22Rv1 (cell line): ENCODE measurements at regions not wholly inside any gene's neighbourhood (a gene's known extent, or its start where the extent isn't known, plus 50 kb on each side); places are given as distances from the start of the nearest gene placed in this dataset.

Experiments
- CTCF ChIP-seq: fragments of 450-650 bp; IDR thresholded peaks from 2 replicates; pipeline ENCODE4 v1.5.1; 2017; ENCODE audit warnings: mild to moderate bottlenecking
- ZFX ChIP-seq: fragments of 450-650 bp; IDR thresholded peaks from 2 replicates; pipeline ENCODE4 v1.6.1; 2017; ENCODE audit warnings: antibody characterized with exemption, borderline replicate concordance

- TF ChIP-seq CTCF (no peak), ZFX (no peak)
Measured at GRCh38 chr14:85811340-85811739, 281.4 kb downstream of the FLRT2 start.
